ENCODE measurements at regions not wholly inside any gene's neighbourhood (a gene's known extent, or its start where the extent isn't known, plus 50 kb on each side); places are given as distances from the start of the nearest gene placed in this dataset.
"Not testable (repeated sequence)": the region's sequence is repeated elsewhere in the genome, so short reads cannot be mapped to it uniquely, and the experiment has no call there.

GRCh38 chr7:79531905-79532664 is 78.6 kb upstream of the MAGI2 start:
- no peak for DNase-seq

- no peak for DNase-seq
Measured at GRCh38 chr7:79531116-79531515, 77.6 kb upstream of the MAGI2 start.

GRCh38 chr7:79529881-79530235 is 76.4 kb upstream of the MAGI2 start:
- no peak for DNase-seq

GRCh38 chr7:79529214-79529880 is 75.9 kb upstream of the MAGI2 start:
- no peak for DNase-seq

DNA sequence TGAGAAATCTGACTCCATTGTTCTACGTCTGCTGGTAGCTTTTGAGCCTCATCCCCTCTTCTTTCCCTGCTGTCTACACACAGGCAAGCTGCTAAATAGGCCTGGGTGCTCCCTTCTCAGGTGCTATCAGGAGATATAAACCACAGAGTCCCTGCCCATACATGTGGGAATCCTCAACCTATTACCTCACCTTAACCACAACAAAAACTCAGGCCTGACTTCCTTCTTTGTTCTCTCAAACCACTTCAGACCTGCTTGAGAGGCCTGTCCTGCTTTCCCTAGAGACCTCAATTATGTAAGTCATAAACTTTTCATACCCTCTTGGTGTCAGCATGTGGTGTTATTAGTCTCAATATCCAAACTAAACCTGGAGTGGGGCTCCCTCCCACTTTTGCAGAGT is 75.0 kb upstream of the MAGI2 start:
- no peak for DNase-seq

DNA sequence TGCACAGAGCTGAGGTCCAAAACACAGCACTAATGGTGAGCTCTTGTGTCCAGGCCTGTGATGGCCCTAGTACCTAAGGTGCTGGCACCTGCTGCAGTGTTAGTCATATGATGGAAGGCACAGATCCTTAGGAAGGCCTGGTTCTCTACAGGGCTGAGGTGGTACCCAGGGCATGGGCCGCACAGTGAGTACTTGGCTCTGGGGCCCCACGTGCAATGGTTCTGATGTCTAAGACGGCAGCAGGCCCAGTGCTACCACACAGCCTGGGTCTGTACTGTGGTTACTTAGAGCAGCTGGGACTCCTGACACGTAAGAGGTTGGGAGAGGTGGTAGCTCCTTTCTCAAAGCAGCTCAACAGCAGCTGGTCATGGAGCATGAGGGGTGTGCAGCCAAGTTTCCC is 70.6 kb upstream of the MAGI2 start:
- DNase-seq = no peak

DNA sequence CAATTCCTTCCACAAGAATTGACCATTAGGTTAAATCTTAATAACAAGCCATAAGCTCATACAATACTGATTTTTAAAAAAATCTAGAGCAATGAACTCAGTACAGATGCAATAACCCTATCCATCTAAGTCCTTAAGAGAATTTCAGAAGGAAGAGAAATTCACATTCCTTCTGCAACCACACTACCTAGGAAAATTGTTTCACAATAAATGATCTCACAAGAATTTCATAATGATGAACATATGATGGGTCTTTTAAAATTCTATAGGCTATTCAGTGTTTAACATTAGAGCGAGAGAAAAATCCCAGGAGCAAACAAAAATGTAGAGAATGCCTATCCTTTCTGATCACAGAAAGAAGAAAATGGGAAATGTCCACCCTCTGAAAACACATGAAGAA is 70.0 kb upstream of the MAGI2 start:
- no peak for DNase-seq

- no peak for DNase-seq
Measured at GRCh38 chr7:79520543-79520942, 67.1 kb upstream of the MAGI2 start.

DNA sequence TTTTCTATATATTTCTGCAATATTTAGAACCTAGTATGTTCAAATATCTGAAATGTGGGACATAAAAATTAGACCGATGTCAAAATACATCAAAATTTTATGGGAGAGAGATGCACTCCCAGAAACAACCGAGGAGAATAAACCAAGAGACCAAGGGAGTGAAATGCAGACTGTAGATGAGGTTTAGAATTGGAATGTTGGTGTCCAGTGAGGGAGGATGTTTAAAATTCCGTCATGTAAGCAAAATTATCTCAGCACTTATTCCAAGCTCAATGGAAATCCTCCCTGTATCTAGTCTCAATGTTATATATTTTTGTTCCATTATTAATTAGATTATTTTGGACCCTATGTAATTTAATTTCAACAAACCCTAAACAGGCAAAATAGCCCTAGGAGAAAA is 61.9 kb upstream of the MAGI2 start:
- no peak for DNase-seq

DNA sequence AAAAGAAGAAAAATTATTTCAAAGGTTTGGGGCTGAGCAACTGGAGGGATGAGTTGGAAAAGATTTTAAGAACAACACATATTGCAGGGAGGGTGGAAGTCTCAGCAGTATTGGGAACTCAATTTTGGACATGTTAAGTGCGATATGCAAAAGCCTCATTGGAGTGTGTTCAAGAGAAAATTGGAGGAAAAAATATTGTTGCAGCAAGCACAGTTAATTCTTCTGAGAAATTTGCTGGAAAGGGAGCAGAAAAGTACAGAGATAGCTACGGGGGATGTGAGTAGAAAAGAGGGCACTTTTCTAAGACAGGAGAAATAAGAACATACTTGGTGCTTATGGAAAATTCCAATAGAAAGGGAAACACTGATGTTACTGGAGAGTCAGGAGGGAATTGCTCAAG is 59.8 kb upstream of the MAGI2 start:
- DNase-seq = no peak

- no peak for DNase-seq
Measured at GRCh38 chr7:79512261-79512660, 58.8 kb upstream of the MAGI2 start.

DNA sequence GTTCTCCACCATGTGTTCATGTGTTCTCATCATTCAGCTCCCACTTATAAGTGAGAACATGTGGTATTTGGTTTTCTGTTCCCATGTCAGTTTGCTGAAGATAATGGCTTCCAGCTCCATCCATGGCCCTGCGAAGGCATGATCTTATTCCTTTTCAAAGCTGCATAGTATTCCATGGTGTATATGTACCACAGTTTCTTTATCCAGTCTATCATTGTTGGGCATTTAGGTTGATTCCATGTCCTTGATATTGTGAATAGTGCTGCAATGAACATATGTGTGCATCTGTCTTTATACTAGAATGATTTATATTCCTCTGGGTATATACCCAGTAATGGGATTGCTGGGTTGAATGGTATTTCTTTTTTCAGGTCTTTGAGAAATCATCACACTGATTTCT is 57.6 kb upstream of the MAGI2 start:
- not testable (repeated sequence) for DNase-seq

DNA sequence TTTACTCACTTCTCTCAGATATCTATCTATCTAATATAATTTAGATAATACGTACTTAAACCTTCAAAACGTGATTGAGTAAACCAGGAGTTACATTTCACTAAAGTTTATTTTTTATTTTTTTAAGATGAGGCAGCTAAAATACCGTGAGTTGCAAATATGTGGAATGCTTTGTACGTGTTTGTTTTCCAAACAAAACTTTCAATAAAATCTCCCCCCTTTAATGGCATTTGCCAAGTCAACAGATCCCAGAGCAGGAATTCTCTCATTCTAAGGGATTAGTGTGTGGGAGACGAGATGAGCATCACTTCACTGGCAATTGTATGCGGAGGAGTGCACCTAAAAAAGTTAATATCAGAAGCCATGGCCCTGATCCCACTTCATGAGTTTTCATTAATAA is 53.7 kb upstream of the MAGI2 start:
- DNase-seq = no peak

GRCh38 chr7:79506481-79506880 is 53.0 kb upstream of the MAGI2 start:
- DNase-seq = no peak

DNA sequence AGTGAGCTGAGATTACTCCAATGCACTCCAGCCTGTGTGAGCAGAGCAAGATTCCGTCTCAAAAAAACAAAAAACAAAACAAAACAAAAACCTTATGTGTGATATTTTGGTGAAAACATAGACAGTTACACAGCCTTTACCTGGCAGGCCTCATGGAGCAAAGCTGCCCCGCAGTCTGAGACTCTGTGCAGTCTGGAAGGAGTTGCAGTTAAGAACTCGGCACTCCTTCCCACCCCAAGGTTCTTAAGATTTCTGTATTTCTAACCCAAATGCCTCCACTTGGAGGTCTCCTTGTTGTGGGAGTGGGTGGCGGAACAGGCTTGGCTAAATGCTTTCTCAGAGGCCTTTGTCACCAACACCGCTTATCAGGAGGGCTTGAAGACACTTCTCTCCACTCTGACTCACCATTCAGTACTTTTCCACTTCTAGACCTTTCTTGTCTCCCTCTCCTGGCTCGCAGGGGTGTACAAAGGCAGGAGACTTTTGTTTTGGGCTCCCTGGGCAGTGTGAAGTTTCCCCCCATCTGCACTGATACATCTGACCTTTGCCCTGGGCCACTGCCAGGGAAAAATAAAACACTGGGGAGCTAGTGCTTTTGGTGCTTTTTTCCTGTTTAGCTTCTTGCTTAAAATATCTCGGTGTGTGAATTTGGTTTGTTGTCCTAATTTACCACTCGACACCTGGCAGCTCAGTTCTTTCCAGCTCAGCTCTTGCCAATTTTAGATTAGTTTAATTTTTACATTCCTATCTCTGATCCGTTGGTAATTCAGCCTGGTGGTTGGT is 51.3 kb upstream of the MAGI2 start:
- no peak for DNase-seq
